HG03457 (cell line): ENCODE measurements at regions not wholly inside any gene's neighbourhood (a gene's known extent, or its start where the extent isn't known, plus 50 kb on each side); places are given as distances from the start of the nearest gene placed in this dataset.

Experiments used
- ATAC-seq: cut with Tn5 transposase; IDR thresholded peaks from one replicate; pipeline ENCODE4 v1.9.1; 2021; ENCODE audit warnings: moderate number of reproducible peaks; ENCODE audit not compliant: unreplicated experiment

DNA sequence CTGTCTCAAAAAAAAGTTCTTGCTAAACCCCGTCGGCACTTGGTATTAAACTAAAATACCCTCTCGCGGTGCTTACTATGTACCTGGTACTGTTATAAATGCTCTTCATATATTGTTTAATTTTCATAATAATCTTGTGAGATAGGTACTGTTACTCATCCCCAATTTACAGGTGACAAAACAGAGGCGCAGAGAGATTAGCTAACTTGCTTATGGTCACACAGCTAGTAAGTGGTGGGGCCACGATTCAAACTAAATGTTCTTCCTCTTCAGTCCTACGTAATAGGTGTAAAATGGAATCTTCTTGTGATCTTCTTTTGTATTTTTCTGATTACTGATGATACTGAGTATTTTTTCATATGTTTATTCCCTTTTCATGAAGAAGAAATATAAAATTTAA, 51.3 kb downstream of the TET3 start:
- ATAC-seq: no peak

GRCh38 chr2:74036450-74037195, 51.9 kb downstream of the TET3 start:
- no peak for ATAC-seq

- ATAC-seq: no peak
Measured at GRCh38 chr2:74037379-74037860, 52.7 kb downstream of the TET3 start.

- ATAC-seq: no peak
Measured at GRCh38 chr2:74039611-74040010, 54.9 kb downstream of the TET3 start.

- no peak for ATAC-seq
Measured at GRCh38 chr2:74041182-74041581, 56.5 kb downstream of the TET3 start.

DNA sequence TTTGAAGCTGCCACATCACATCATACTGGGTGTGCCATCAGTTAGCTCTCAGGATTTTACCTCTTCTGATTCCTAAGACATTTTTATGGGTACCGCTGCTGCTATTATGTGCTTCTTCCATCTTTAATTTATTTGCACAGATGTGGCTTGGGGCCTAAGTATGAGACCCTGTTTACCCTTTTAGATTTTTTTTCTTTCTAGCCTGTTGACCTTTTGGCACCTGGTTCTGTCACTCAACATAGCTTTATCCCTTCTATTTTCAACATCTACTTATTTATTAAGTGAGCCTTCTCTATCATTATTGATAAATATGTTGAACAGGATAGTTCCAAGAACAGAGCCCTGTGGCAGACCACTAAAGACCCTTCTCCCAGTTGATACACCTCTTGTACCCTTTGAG, 57.0 kb downstream of the TET3 start:
- ATAC-seq: no peak

DNA sequence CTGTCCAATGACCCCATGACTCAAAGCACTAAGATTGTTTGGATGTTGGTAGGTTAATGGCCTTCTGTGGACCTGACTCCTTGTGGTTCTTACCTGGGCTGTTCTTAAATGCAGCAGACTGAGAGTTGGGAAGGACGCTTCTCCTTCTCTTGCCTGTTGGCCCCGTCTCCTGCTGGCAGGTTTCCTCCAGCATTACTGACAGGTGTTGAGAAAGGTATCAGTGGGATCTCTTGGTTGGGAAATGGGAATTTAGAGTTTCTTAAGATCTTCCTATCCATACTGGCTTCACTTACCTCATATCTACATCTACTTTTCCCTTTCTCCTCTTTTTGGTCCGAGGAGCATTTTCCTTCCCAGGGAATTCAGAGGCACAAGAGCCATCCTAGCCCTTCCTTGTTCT, 57.9 kb downstream of the TET3 start:
- no peak for ATAC-seq

DNA sequence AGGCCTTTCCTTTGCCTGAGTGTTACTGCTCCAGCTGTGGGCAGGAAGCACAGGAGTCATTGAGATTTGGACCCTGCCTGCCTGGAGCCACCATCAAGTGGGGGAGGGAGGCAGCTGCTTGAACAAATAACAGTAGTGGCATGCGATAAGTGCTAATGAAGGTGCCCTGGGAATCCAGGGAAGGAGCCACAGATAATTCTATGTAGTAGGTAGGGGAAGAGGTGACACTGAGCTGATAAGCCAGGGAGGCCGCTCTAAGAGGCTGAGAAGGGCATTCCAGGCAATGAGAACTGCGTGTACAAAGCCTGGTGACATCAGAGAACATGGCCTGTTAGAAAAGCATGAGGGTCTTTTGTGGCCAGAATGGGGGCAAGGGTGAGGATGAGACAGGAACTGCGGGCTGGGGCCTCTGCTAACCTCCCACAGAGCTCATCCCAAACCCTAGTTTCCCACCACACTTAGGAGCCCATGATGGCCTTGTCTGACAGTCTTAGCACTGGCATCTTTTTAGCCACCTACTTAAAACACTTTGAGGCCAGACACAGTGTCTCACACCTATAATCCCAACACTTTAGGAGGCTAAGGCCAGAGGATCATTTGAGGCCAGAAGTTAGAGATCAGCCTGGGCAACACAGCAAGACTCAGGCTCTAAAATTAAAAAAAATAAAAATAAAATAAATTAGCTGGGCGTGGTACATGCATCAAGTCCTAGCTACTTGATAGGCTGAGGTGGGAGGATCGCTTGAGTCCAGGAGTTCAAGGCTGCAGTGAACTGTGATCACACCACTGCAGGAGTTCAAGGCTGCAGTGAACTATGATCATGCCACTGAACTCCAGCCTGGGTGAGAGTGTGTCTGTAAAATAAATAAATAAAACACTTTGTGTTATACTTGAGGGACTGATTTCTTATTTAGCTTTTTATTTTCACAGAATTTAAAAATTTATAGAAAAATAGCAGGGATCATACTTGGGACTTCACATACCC, 58.9 kb downstream of the TET3 start:
- ATAC-seq: no peak

DNA sequence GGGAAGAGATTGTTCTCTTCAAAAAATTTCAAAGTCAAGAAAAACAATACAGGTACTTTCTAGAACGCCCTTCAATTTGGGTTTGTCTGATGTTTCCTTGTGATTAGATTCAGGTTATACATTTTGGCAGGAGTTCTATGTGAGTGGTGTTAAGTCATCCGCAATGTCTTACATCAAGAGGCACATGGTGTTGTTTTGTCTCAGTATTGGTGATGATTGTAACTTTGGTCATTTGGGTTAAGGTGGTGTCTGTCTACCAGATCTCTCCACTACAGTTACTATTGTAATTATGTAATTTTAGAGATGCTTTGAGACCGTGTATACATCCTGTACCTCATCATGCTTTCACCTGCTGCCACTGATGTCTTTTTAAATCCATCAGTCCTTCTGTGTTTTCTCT, 60.3 kb downstream of the TET3 start:
- no peak for ATAC-seq

DNA sequence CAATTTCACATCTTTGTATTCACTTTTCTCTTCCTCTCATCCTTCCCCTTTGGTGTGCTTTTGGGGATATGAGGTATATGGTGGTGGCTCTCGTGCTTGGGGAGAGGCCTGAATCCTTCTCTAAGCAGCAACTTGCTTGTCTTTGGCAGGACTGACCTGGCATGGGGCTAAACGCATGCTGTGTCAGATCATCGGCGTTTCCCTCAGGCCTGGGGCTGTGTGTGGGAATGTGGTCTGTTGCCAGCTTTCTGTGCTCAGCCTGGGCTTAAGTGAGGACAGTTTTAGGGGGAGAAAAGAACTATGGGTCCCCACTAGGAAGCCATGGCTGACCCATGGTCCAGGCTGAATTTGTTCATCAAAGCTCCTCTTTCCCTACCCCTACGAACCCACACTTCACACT, 60.7 kb downstream of the TET3 start:
- no peak for ATAC-seq

DNA sequence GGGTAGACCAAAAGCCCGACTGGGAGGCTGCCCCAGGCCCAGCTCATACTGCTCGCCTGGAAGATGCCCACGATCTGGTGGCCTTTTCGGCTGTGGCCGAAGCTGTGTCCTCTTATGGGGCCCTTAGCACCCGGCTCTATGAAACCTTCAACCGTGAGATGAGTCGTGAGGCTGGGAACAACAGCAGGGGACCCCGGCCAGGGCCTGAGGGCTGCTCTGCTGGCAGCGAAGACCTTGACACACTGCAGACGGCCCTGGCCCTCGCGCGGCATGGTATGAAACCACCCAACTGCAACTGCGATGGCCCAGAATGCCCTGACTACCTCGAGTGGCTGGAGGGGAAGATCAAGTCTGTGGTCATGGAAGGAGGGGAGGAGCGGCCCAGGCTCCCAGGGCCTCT, 61.7 kb downstream of the TET3 start:
- no peak for ATAC-seq

DNA sequence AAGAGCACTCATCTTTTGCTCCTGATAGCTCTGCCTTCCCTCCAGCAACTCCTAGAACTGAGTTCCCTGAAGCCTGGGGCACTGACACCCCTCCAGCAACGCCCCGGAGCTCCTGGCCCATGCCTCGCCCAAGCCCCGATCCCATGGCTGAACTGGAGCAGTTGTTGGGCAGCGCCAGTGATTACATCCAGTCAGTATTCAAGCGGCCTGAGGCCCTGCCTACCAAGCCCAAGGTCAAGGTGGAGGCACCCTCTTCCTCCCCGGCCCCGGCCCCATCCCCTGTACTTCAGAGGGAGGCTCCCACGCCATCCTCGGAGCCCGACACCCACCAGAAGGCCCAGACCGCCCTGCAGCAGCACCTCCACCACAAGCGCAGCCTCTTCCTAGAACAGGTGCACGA, 62.4 kb downstream of the TET3 start:
- no peak for ATAC-seq

GRCh38 chr2:74048147-74048546, 63.4 kb downstream of the TET3 start:
- no peak for ATAC-seq

GRCh38 chr2:74048843-74049519, 64.3 kb downstream of the TET3 start:
- no peak for ATAC-seq

- ATAC-seq: no peak
Measured at GRCh38 chr2:74050151-74050550, 65.4 kb downstream of the TET3 start.

GRCh38 chr2:74051504-74051903, 66.8 kb downstream of the TET3 start:
- no peak for ATAC-seq

GRCh38 chr2:74052732-74053710, 68.3 kb downstream of the TET3 start:
- ATAC-seq: no peak

DNA sequence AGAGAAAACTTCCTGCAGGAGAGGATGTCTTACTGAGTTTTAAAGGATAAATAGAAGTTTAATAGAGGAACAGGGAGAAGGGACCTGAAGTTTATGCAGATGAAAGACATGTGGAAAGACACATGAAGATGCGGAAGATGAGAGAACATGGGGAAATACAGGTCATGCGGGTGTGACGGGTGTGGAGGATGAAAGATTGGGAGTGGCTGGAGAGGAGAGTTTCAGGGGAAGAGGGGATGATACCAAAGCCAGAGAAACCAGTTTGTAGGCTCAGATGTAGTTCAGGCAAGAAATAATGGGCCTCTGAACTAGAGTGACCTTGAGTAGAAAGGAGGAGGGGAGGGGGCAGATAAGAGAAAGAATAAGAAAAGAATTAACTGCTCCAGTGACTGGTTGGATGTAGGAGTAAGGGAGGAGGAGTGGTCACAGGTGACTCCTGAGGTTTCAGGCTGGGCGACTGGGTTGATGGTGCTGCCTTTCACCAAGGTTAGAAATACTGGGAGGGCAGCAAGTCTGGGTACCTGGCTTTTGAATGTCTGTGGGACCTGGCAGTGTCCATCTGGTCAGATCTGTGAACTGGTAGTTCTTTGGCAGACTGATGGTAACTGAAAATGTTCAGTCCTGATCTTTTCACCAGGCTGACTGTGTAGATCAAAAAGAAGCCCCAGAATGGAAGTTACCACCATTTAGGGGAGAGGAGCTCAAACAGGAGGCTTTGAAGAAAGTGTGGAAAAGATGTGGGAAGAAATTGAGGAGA, 69.4 kb downstream of the TET3 start:
- ATAC-seq: no peak

DNA sequence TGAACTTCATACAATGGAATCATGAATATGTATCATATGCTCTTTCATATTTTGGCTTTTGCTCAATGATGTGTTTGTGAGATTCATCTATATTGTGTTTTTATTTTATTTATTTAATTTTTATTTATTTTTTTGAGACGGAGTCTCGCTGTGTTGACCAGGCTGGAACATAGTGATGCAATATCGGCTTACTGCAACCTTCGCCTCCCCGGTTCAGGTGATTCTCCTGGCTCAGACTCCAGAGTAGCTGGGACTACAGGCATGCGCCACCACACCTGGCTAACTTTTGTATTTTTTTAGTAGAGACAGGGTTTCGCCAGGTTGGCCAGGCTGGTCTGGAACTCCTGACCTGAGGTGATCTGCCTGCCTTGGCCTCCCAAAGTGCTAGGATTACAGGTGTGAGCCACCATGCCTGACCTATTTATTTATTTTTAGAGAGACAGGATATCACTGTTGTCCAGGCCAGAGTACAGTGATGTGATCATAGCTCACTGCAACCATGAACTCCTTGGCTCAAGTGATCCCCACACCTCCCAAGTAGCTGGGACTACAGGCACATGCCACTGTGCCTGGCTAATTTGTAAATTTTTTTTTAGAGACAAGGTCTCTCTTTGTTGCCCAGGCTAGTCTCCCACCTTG, 74.5 kb downstream of the TET3 start:
- ATAC-seq: no peak
